ENCODE measurements at regions not wholly inside any gene's neighbourhood (a gene's known extent, or its start where the extent isn't known, plus 50 kb on each side); places are given as distances from the start of the nearest gene placed in this dataset.

DNA sequence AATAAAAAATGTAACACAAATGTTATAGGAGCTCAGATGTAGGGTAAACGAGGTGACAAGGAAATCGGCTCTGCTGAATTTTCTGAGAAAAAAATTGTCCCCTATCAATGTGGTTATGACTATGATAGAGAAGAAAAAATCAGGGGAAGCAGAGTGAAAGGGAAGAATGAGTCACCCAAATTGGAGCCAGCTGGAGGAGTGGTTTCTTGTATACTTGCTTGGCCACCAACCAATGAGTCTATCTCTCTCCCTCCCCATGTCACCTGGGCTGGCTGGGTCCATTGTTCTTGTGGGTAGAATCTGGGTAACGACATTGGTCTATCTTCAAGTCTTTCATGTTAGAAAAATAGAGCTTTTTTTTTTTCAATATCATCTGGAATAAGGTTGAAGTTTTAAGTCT, 196.6 kb upstream of the FLRT2 start:
- TF ChIP-seq, protein P1, sequence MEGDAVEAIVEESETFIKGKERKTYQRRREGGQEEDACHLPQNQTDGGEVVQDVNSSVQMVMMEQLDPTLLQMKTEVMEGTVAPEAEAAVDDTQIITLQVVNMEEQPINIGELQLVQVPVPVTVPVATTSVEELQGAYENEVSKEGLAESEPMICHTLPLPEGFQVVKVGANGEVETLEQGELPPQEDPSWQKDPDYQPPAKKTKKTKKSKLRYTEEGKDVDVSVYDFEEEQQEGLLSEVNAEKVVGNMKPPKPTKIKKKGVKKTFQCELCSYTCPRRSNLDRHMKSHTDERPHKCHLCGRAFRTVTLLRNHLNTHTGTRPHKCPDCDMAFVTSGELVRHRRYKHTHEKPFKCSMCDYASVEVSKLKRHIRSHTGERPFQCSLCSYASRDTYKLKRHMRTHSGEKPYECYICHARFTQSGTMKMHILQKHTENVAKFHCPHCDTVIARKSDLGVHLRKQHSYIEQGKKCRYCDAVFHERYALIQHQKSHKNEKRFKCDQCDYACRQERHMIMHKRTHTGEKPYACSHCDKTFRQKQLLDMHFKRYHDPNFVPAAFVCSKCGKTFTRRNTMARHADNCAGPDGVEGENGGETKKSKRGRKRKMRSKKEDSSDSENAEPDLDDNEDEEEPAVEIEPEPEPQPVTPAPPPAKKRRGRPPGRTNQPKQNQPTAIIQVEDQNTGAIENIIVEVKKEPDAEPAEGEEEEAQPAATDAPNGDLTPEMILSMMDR (IDR thresholded peaks at IDR 0.05; ENCODE audit: borderline replicate concordance, control extremely low read depth, extremely low read depth, insufficient read depth, missing control alignments), result no peak
- in situ Hi-C loops (cut with MboI; ENCODE audit: low sequenced_read_pairs, unreplicated experiment), result no loop called here
- no peak for DNase-seq (ENCODE audit: low spot score)

GRCh38 chr14:85333841-85334240, 196.1 kb upstream of the FLRT2 start:
- DNase-seq (ENCODE audit: low spot score), result no peak
- TF ChIP-seq, protein P1 (IDR thresholded peaks at IDR 0.05; ENCODE audit: borderline replicate concordance, control extremely low read depth, extremely low read depth, insufficient read depth, missing control alignments), result no peak
- in situ Hi-C loops (cut with MboI; ENCODE audit: low sequenced_read_pairs, unreplicated experiment), result no loop called here

DNA sequence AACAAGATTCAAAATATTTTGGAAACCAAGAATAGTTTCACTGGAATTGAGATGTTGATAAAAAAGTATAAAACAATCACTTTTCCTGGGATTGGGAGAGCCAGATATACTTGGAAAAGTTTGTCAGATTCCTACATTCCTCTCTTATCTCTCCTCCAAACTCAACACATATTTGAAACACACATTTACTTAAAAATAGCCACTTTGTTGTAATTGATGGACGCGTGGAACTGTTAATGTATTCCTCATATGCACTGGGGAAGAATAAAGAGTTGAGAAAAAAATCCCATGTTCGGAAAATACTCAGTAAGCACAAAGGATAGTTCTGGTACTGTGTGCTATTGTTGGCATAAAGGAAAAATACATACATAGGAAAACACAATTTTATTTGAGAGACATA, 195.6 kb upstream of the FLRT2 start:
- DNase-seq (ENCODE audit: low spot score), result no peak
- in situ Hi-C loops (cut with MboI; ENCODE audit: low sequenced_read_pairs, unreplicated experiment), result no loop called here
- TF ChIP-seq, protein P1 (IDR thresholded peaks at IDR 0.05; ENCODE audit: borderline replicate concordance, control extremely low read depth, extremely low read depth, insufficient read depth, missing control alignments), result no peak

DNA sequence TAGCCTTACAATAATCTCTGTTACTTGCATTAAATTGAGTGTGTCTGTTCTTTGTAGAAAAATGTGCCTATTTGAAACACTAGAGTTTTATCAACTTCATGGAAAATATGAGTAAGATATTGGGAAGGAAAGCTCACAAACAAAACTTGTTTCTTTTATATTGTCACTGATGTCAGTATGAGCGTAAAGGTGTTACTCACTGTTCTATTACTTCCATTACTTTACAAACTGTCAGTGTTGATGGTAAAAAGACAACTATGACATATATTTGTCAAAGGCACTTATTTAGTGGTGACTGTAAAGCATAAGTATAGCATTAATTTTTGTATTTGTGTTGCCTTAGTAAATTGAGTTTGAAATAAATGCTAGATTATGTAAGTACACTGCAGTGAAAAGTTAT, 193.7 kb upstream of the FLRT2 start:
- DNase-seq (ENCODE audit: low spot score), result no peak
- TF ChIP-seq, protein P1 (IDR thresholded peaks at IDR 0.05; ENCODE audit: borderline replicate concordance, control extremely low read depth, extremely low read depth, insufficient read depth, missing control alignments), result no peak
- in situ Hi-C loops (cut with MboI; ENCODE audit: low sequenced_read_pairs, unreplicated experiment), result no loop called here

GRCh38 chr14:85336817-85337216, 193.1 kb upstream of the FLRT2 start:
- TF ChIP-seq, protein P1 (IDR thresholded peaks at IDR 0.05; ENCODE audit: borderline replicate concordance, control extremely low read depth, extremely low read depth, insufficient read depth, missing control alignments), result no peak
- in situ Hi-C loops (cut with MboI; ENCODE audit: low sequenced_read_pairs, unreplicated experiment), result no loop called here
- DNase-seq (ENCODE audit: low spot score), result no peak

DNA sequence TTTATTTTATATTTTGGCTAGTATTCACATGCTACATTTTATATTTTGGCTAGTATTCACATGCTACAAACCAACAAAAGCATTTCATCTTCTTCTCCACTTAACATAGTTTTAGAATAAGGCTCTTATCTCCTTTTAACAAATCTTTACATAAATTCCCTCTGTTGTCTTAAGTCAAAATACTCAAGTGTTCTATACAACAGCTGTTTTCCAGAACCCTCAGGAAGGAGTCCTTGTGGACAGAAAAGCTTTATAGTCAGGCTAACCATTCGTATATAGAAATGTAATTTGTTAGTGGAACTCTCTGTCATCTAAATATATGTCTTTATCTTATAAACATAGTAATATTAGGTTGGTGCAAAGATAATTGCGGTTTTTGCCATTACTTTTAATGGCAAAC, 191.0 kb upstream of the FLRT2 start:
- TF ChIP-seq, protein P1 (IDR thresholded peaks at IDR 0.05; ENCODE audit: borderline replicate concordance, control extremely low read depth, extremely low read depth, insufficient read depth, missing control alignments), result no peak
- no peak for DNase-seq (ENCODE audit: low spot score)
- in situ Hi-C loops (cut with MboI; ENCODE audit: low sequenced_read_pairs, unreplicated experiment), result no loop called here

All from GM13976 (cell line).